GM23338 (cell line): ENCODE measurements at regions not wholly inside any gene's neighbourhood (a gene's known extent, or its start where the extent isn't known, plus 50 kb on each side); places are given as distances from the start of the nearest gene placed in this dataset.

Source experiments
- ATAC-seq: fragments of 200-7000 bp; cut with Tn5 transposase; 3 replicates; pipeline ENCODE4 v1.9.1; 2020
- DNase-seq: peaks from one replicate; pipeline ENCODE4 v3.0.0-alpha.2; 2015; ENCODE audit warnings: low spot score
- H2AFZ ChIP-seq: fragments of 200-600 bp; sonication (generic); 2 replicates; pipeline ENCODE4 v1.8.0; 2016; ENCODE audit warnings: antibody characterized with exemption, mild to moderate bottlenecking, moderate library complexity
- H3F3A ChIP-seq: fragments of 200-600 bp; sonication (generic); replicated peaks from 2 replicates; pipeline ENCODE4 v1.8.0; 2017; ENCODE audit warnings: antibody characterized with exemption, mixed run types, low read depth
- H3K27ac ChIP-seq: fragments of 200-600 bp; sonication (generic); 2 replicates; pipeline ENCODE4 v1.6.1; 2016; ENCODE audit warnings: low read depth
- H3K27me3 ChIP-seq: fragments of 200-600 bp; sonication (generic); 2 replicates; pipeline ENCODE4 v1.8.0; 2016; ENCODE audit warnings: mild to moderate bottlenecking, mixed run types, moderate library complexity; ENCODE audit not compliant: insufficient read depth
- H3K36me3 ChIP-seq: fragments of 200-600 bp; sonication (generic); 2 replicates; pipeline ENCODE4 v1.8.0; 2016; ENCODE audit warnings: mild to moderate bottlenecking; ENCODE audit not compliant: insufficient read depth
- H3K4me1 ChIP-seq: fragments of 200-600 bp; sonication (generic); 2 replicates; pipeline ENCODE4 v1.8.0; 2016; ENCODE audit warnings: mild to moderate bottlenecking, moderate library complexity; ENCODE audit not compliant: insufficient read depth
- H3K4me2 ChIP-seq: fragments of 200-600 bp; sonication (generic); 2 replicates; pipeline ENCODE4 v1.7.1; 2017; ENCODE audit warnings: mixed run types
- H3K4me3 ChIP-seq: fragments of 200-600 bp; sonication (generic); 2 replicates; pipeline ENCODE4 v1.6.1; 2016; ENCODE audit warnings: mixed run types
- H3K79me2 ChIP-seq: fragments of 200-600 bp; sonication (generic); replicated peaks from 2 replicates; pipeline ENCODE4 v1.8.0; 2017; ENCODE audit warnings: mild to moderate bottlenecking; ENCODE audit not compliant: insufficient read depth
- H3K9me2 ChIP-seq: fragments of 200-600 bp; sonication (generic); 2 replicates; pipeline ENCODE4 v1.8.0; 2017; ENCODE audit not compliant: insufficient read depth
- H4K20me1 ChIP-seq: fragments of 200-600 bp; sonication (generic); replicated peaks from 2 replicates; pipeline ENCODE4 v1.8.0; 2017; ENCODE audit warnings: mild to moderate bottlenecking; ENCODE audit not compliant: insufficient read depth
- H3K27ac Mint-ChIP-seq: 2 replicates; pipeline ENCODE4 v1.8.0; 2020; ENCODE audit warnings: inconsistent platforms, mild to moderate bottlenecking, moderate library complexity, mixed read lengths
- H3K27me3 Mint-ChIP-seq: 3 replicates; pipeline ENCODE4 v1.8.0; 2022; ENCODE audit warnings: low read depth, mild to moderate bottlenecking, moderate library complexity, mixed read lengths, inconsistent platforms; ENCODE audit not compliant: insufficient read depth, poor library complexity
- H3K36me3 Mint-ChIP-seq: 3 replicates; pipeline ENCODE4 v1.8.0; 2021; ENCODE audit warnings: low read depth, mild to moderate bottlenecking, inconsistent platforms, moderate library complexity, mixed read lengths
- H3K4me1 Mint-ChIP-seq: 3 replicates; pipeline ENCODE4 v1.8.0; 2020; ENCODE audit warnings: mild to moderate bottlenecking, inconsistent platforms, mixed read lengths
- H3K4me3 Mint-ChIP-seq: 3 replicates; pipeline ENCODE4 v1.8.0; 2021; ENCODE audit warnings: moderate library complexity, mild to moderate bottlenecking, inconsistent platforms, mixed read lengths
- H3K9me3 Mint-ChIP-seq: 3 replicates; pipeline ENCODE4 v1.8.0; 2020; ENCODE audit warnings: moderate library complexity, mild to moderate bottlenecking, inconsistent platforms, mixed read lengths
- CREB1 ChIP-seq: fragments of 250-450 bp; sonication (Bioruptor Pico); IDR thresholded peaks from 2 replicates; pipeline ENCODE4 v1.5.0; 2020; ENCODE audit warnings: low read depth, mild to moderate bottlenecking, moderate library complexity
- EZH2 ChIP-seq: fragments of 200-600 bp; sonication (generic); IDR thresholded peaks from one replicate; pipeline ENCODE4 v1.8.0; 2017; ENCODE audit warnings: antibody characterized with exemption, mild to moderate bottlenecking, low read depth; ENCODE audit not compliant: unreplicated experiment
- NANOG ChIP-seq: IDR thresholded peaks from 2 replicates; pipeline ENCODE4 v1.6.1; 2016; ENCODE audit warnings: antibody characterized with exemption, borderline replicate concordance
- POLR2AphosphoS5 ChIP-seq: IDR thresholded peaks from 2 replicates; pipeline ENCODE4 v1.6.1; 2016; ENCODE audit warnings: antibody characterized with exemption, low read depth
- STAT1 ChIP-seq: IDR thresholded peaks from one replicate; pipeline ENCODE4 v1.6.1; 2016; ENCODE audit warnings: antibody characterized with exemption; ENCODE audit not compliant: unreplicated experiment
- ZNF114 ChIP-seq: fragments of 250-450 bp; sonication (Bioruptor Pico); IDR thresholded peaks from 2 replicates; pipeline ENCODE4 v1.5.0; 2020; ENCODE audit warnings: mild to moderate bottlenecking, moderate library complexity
- ZNF331 ChIP-seq: fragments of 250-450 bp; sonication (Bioruptor Pico); IDR thresholded peaks from 2 replicates; pipeline ENCODE4 v1.5.0; 2020; ENCODE audit warnings: low read depth, mild to moderate bottlenecking, moderate library complexity
- ZNF462 ChIP-seq: fragments of 250-450 bp; sonication (Bioruptor Pico); IDR thresholded peaks from 2 replicates; pipeline ENCODE4 v1.5.0; 2020; ENCODE audit warnings: mild to moderate bottlenecking, moderate library complexity
- TF ChIP-seq, protein P1 (sequence below): IDR thresholded peaks from 2 replicates; pipeline ENCODE4 v1.6.1; 2016; ENCODE audit warnings: antibody characterized with exemption

DNA sequence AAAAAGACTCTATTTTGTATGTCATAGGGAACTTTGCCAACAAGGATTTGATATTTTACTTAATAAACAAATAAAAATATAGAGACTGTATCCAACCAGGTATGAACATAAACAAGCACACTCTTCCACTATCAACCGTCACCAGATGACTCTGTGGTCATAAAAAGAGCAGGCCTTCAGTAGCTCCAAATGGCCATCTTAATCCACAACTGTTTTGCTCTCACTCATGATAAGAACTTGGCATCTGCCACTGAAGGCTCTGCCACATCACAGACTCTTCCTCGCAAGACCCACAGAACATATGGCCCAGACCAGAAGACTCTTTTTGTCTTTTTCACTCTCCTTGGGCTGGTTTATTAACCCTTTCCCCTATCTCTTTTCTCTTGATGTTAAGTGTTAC is 98.7 kb upstream of the POM121L12 start:
- H3K4me1 ChIP-seq, result 0 out of 2 replicates have a peak, but pooled peaks cover 5% of the 10 kb centered on the region
- no peak overlapping the region for H3K27ac Mint-ChIP-seq
- no peak overlapping the region for H3K4me3 Mint-ChIP-seq

More for the DNA sequence above, 98.7 kb upstream of the POM121L12 start:
- H3F3A ChIP-seq, result no peaks in the 10 kb centered on the region
- no peaks in the 10 kb centered on the region; the same call in 2 of the 3 replicates for H3K36me3 Mint-ChIP-seq
- no peak overlapping the region for H3K27ac ChIP-seq
- no peaks in the 10 kb centered on the region for H3K79me2 ChIP-seq
- DNase-seq, result no peak
- no peaks in the 10 kb centered on the region for H4K20me1 ChIP-seq
- H3K4me1 Mint-ChIP-seq, result no peaks in the 10 kb centered on the region
- H3K9me2 ChIP-seq, result peaks cover 5% of the 10 kb centered on the region
- H3K36me3 ChIP-seq, result no peaks in the 10 kb centered on the region
- no peak overlapping the region for H3K4me2 ChIP-seq
- ATAC-seq, result no peak
- H2AFZ ChIP-seq, result no peak overlapping the region
- peaks cover 4% of the 10 kb centered on the region for H3K27me3 Mint-ChIP-seq
- H3K4me3 ChIP-seq, result no peak overlapping the region
- H3K27me3 ChIP-seq, result no peaks in the 10 kb centered on the region
- peaks cover 11% of the 10 kb centered on the region for H3K9me3 Mint-ChIP-seq
- TF ChIP-seq ZNF114 (CRISPR knock-in tag) (no peak), ZNF331 (no peak), STAT1 (no peak), NANOG (no peak), ZNF462 (CRISPR knock-in tag) (no peak), POLR2AphosphoS5 (no peak), CREB1 (no peak), EZH2 (no peak)
- TF ChIP-seq, protein P1, sequence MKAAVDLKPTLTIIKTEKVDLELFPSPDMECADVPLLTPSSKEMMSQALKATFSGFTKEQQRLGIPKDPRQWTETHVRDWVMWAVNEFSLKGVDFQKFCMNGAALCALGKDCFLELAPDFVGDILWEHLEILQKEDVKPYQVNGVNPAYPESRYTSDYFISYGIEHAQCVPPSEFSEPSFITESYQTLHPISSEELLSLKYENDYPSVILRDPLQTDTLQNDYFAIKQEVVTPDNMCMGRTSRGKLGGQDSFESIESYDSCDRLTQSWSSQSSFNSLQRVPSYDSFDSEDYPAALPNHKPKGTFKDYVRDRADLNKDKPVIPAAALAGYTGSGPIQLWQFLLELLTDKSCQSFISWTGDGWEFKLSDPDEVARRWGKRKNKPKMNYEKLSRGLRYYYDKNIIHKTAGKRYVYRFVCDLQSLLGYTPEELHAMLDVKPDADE, result no peak
